Activated CD4-positive, alpha-beta T cell treated with anti-CD3 and anti-CD28 coated beads for 1 hour (primary cell): ENCODE measurements at regions not wholly inside any gene's neighbourhood (a gene's known extent, or its start where the extent isn't known, plus 50 kb on each side); places are given as distances from the start of the nearest gene placed in this dataset.
"Not testable (repeated sequence)": the region's sequence is repeated elsewhere in the genome, so short reads cannot be mapped to it uniquely, and the experiment has no call there.

ENCODE experiments used
- DNase-seq: peaks from one replicate; pipeline ENCODE4 v3.0.0-alpha.2; 2020

- DNase-seq, result no peak
Observed at GRCh38 chr2:210861038-210861665, 304.8 kb downstream of the CPS1 start.

- DNase-seq, result no peak
Observed at GRCh38 chr2:210862283-210863065, 306.1 kb downstream of the CPS1 start.

GRCh38 chr2:210863283-210863682 lies 306.9 kb downstream of the CPS1 start:
- no peak for DNase-seq

- not testable (repeated sequence) for DNase-seq
Observed at GRCh38 chr2:210871566-210871965, 315.2 kb downstream of the CPS1 start.

- DNase-seq, result no peak
Observed at GRCh38 chr2:210873631-210874030, 317.2 kb downstream of the CPS1 start.

- no peak for DNase-seq
Observed at GRCh38 chr2:210884227-210884626, 327.8 kb downstream of the CPS1 start.

GRCh38 chr2:210888035-210888434 lies 331.6 kb downstream of the CPS1 start:
- no peak for DNase-seq

GRCh38 chr2:210895132-210895531 lies 338.7 kb downstream of the CPS1 start:
- no peak for DNase-seq

GRCh38 chr2:210899131-210899530 lies 342.7 kb downstream of the CPS1 start:
- DNase-seq, result no peak

GRCh38 chr2:210901326-210901725 lies 344.9 kb downstream of the CPS1 start:
- DNase-seq, result no peak

- no peak for DNase-seq
Observed at GRCh38 chr2:210912779-210913178, 356.4 kb downstream of the CPS1 start.

- DNase-seq, result no peak
Observed at GRCh38 chr2:210913461-210913860, 357.1 kb downstream of the CPS1 start.

GRCh38 chr2:210915912-210916311 lies 359.5 kb downstream of the CPS1 start:
- no peak for DNase-seq

- DNase-seq, result no peak
Observed at GRCh38 chr2:210917465-210917864, 361.1 kb downstream of the CPS1 start.

GRCh38 chr2:210919128-210919527 lies 362.7 kb downstream of the CPS1 start:
- DNase-seq, result no peak

- no peak for DNase-seq
Observed at GRCh38 chr2:210922419-210922818, 366.0 kb downstream of the CPS1 start.

- DNase-seq, result no peak
Observed at GRCh38 chr2:210928714-210929113, 372.3 kb downstream of the CPS1 start.

GRCh38 chr2:210938228-210938627 lies 381.8 kb downstream of the CPS1 start:
- no peak for DNase-seq

GRCh38 chr2:210946395-210946794 lies 390.0 kb downstream of the CPS1 start:
- no peak for DNase-seq

GRCh38 chr2:210950434-210951060 lies 394.1 kb downstream of the CPS1 start:
- DNase-seq, result not testable (repeated sequence)

- DNase-seq, result no peak
Observed at GRCh38 chr2:210954386-210954907, 398.0 kb downstream of the CPS1 start.

- DNase-seq, result no peak
Observed at GRCh38 chr2:210955591-210955990, 399.2 kb downstream of the CPS1 start.

GRCh38 chr2:210956101-210956500 lies 399.7 kb downstream of the CPS1 start:
- no peak for DNase-seq

- DNase-seq, result no peak
Observed at GRCh38 chr2:210961249-210961648, 404.9 kb downstream of the CPS1 start.
